HG03457 (cell line): ENCODE measurements at regions not wholly inside any gene's neighbourhood (a gene's known extent, or its start where the extent isn't known, plus 50 kb on each side); places are given as distances from the start of the nearest gene placed in this dataset.
"Not testable (repeated sequence)": the region's sequence is repeated elsewhere in the genome, so short reads cannot be mapped to it uniquely, and the experiment has no call there.

ENCODE experiments used
- ATAC-seq: cut with Tn5 transposase; IDR thresholded peaks from one replicate; pipeline ENCODE4 v1.9.1; 2021; ENCODE audit warnings: moderate number of reproducible peaks; ENCODE audit not compliant: unreplicated experiment

DNA sequence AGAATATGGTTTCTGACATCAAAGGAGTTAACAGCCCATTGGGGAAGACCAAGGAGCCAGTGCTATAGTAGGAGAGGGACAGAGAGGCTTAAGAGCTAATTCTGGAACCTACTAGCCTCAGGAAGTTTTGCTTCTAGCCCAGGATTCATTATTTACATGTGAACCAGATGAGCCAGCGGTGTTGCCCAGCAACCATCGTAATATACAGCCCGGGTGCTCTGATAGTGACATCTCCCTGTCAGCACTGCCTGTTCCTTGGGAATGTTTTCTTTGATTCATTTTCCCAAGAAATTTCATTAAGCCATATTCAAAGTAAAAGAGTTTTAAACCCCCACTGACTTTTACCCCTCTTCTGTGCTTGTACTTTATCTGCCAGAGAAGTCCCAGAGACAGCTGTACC, 217.4 kb upstream of the ADAMTSL1 start:
- ATAC-seq: no peak

DNA sequence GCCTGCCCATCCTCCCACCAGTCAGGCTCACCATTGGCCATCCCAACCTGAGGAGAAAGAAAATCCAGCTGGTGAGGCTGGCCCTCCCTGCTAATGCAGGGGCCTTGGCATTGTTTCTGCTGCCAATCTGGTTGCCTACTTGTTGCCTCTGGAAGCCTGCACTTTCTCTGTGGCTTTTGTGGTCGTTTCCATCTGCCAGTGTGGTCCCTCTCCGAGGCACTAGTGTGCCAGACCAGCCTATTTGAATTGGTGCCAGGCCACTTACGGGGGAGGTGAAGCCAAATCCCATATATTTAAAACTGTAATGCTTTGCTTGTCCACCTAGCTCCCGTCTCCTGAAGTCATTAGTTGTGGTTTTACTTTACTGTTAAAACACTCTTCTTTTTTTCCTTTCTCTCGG, 213.4 kb upstream of the ADAMTSL1 start:
- ATAC-seq: no peak

DNA sequence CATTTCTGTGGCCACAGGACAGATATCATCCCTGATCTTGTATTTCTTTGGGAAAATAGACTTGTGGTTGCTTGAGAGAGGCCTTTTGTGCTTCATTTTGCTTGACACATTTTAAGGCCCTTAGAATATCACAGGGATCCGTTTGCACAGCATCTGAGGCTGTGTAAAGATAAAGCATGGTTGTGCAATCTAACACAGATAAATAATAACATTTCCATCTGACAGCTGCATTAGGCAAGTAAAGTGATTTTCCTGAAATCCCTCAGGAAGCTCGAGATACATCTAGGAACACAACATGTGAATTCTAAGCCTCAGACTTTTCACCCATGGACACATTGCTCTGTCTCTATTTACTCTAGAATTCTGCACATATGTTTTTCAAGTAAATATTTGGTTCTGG, 212.8 kb upstream of the ADAMTSL1 start:
- ATAC-seq: no peak

DNA sequence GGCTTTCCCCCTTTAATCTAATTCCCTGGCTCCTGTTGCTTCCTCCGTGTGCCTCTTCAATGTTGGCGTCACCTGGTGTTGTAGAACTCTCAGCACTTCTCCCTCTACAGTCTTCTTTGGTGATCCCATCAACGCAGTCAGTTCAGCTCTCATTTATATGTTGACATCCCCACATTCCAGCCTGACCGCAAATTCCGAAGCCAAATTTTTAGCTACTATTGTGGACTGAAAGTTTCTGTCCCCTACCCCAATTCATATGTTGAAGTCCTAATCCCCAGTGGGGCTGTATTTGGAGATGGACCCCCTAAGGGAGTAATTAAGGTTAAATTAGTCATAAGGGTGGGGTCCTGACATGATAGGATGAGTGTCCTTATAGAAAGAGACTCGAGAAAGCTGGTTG, 210.6 kb upstream of the ADAMTSL1 start:
- ATAC-seq: no peak

DNA sequence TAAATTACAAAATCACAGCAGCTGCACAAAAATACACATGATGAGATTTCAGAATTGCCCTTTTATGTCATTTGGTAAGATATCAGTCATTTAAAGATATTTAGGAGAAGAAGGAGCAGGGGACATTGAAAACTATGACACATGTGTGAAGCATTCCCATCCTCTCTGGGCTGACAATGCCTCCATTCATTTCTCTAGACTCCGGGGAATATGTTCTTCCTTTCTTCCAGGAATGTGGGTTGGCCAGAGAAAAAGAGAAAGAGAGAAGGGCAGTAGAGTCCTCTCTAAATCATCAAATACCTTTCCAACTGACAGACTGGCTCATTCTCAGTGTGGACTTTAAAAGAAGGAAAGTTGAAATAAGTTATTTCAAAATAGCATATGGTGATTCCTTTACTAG, 205.6 kb upstream of the ADAMTSL1 start:
- no peak for ATAC-seq

DNA sequence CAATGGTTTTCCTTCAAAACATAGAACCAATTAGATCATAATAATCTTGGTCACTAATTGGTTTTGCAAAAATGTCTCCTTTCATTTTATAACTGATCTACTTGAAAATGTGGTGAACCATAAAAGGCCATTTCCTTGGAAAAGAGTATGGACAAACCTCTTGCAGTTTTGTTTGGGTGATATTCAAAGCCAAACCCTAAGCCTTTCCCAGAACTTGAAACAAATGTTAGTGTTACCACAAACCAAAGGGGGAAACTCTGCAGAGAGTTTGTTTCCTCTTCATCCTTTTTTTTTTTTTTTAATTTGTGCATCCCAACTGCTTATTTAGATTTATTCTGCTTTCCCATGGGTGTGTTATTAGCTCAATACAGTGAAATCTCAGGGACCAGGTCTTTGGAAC, 204.4 kb upstream of the ADAMTSL1 start:
- ATAC-seq: no peak

DNA sequence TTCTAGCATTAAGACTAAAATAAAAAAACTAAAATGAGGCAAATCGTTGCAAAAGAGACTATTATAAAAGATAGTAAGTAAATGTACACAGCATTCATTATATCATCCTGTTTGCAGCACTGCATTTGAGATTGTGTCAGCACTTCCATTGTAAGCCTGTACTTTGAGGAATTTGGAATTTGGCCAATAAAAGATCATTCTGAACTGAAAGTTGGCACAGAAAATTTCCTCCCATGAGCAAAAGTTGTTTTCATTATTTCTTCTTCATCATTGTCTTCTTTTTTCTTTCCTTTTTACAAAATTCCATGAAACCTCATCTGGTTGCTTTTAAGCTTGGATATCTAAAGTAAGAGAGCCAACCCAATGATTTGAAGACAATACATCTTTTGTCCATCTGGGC, 199.3 kb upstream of the ADAMTSL1 start:
- ATAC-seq: no peak

DNA sequence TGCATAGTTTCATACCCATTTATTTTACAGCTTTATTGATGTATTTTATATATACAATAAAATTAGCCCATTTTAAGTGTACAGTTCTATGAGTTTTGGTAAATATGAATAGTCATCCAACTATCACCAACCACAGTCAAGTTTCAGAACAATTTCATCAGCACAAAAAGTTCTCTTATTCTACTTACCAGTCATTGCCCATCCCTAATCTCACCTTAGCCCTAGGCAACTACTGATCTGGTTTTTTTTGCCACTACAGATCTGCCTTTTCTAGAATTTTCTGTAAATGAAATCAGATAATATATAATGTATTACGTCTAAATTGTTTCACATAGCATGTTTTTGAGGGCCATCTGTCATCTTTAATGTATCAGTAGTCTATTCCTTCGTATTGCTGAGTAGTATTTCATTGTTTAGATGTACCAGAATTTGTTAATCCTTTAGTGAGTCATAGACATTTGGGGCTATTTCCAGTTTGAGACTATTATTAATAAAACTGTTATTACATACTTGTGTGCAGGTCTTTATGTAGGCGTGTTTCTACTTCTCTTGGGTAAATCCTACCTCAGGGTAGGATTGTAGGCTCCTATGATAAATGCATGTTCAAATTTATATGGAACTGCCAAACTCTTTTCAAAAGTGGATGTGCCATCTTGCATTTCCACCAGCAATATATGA, 198.5 kb upstream of the ADAMTSL1 start:
- no peak for ATAC-seq

DNA sequence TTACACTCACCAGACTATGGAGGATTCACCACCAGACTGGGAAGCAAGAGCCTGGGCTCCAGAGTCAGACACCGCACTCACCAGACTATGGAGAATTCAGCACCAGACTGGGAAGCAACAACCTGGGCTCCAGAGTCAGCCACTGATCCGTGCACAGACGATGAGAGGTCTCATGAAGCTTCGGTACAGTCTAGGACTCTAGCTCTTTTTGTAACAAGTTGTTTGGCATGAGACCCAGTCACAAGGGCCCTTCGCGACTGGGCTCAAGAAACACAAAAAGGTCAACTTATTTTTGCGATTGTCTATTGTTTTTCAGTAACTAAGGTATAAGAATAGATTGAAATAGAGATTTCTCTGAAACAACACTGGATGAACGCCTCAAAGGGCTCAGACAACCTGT, 192.7 kb upstream of the ADAMTSL1 start:
- ATAC-seq: no peak

DNA sequence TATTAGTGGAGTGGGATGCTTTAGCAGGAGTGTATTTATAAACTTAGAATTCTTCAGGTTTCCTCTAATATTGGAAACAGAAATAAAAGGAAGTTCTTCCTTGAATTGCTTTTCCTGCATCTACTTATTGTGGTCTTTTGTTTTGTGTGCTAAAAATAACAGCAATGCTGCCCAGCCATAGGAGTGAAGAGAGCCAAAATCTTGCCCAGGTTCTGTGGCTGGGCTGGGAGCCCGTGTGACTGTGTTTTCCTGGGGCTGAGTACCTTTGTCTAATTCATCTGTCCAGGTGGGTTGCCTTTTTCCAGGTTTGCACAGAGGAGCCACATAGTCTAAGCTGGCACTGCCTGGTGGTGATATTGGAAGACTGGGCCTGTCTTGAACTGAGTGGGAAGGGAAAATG, 179.7 kb upstream of the ADAMTSL1 start:
- no peak for ATAC-seq

DNA sequence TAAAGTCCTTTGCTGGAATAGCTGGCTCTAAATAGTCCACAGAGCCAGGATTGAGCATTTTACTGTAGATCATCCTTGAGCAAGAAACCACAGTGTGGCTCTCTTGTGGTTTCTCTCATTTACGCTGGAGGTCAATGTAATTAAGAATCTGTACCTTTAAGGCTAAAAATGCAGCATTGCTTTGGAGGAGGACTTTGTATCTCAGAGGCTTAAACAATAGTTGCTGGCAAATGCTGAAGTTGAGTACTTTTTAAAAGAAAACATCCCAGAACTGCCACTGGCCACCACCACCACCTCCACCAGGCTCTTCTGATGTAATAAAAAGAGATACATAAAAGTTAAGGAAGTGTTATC, 177.3 kb upstream of the ADAMTSL1 start:
- ATAC-seq: no peak

DNA sequence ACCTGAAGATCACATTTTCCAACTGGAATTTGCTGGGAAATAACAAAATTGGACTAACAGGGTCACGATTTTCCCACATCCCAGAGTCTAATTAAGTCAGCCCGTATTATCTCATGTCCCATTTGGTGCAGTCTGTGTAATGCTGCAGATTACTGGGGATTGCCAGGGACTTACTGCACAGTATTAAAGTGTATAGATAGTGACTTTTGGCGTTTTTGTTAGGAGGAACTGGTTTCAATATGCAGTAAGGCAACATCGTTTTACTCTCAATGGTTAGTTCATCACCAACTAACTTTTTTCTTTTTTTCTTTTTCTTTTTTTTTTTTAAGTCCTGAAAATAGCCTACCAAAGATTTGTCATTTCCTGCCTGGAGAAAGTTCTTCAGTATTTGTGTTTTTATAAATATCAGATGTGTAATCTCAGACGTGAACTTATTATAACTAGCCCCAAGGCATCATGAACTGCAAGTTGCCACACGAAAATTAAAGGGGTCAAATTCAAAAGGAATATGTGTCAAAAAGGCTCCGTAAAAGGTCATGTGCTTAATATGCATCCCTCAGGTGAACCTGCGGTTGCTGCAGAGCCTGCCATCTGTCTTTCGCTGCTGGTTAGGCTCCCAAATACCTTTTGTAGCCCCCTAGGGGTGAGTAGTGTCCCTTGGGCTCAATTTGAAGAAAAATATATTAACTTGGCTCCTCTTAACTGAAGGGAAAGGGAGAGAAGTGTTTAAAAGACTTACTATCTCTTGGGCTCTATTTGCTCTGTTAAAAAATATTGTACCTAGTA, 176.7 kb upstream of the ADAMTSL1 start:
- no peak for ATAC-seq

DNA sequence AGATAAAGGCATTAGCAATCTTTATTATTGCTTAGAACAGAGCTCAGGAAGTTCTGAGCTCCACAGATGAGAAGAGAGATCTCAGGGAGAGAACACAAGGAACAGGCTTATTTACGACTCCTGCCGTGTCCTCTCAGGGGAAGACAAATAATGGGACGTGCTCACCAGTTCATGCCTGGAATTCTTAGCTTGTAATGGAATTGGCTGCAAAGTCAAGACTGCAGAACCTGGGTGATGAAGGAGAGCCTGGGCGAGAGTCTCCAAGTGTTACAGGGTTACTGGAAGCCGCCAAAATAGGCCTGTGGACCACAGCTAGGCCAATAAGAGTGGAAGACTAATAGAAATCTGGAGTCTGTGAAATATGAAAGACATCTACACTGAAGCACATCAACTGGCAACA, 174.5 kb upstream of the ADAMTSL1 start:
- ATAC-seq: no peak

DNA sequence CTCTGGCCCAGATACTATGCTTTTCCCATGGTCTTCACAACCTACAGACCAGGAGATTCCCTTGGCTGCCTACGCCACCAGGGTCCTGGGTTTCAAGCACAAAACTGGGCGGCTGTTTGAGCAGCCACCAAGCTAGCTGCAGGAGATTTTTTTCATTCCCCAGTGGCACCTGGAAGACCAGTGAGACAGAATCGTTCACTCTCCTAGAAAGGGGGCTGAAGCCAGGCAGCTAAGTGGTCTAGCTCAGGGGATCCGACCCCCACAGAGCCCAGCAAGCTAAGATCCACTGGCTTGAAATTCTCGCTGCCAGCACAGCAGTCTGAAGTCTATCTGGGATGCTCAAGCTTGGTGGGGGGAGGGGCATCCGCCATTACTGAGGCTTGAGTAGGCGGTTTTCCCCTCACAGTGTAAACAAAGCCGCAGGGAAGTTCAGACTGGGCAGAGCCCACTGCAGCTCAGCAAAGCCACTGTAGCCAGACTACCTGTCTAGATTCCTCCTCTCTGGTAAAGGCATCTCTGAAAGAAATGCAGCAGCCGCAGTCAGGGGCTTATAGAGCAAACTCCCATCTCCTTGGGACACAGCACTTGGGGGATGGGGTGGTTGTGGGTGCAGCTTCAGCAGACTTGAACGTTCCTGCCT, 168.7 kb upstream of the ADAMTSL1 start:
- not testable (repeated sequence) for ATAC-seq

DNA sequence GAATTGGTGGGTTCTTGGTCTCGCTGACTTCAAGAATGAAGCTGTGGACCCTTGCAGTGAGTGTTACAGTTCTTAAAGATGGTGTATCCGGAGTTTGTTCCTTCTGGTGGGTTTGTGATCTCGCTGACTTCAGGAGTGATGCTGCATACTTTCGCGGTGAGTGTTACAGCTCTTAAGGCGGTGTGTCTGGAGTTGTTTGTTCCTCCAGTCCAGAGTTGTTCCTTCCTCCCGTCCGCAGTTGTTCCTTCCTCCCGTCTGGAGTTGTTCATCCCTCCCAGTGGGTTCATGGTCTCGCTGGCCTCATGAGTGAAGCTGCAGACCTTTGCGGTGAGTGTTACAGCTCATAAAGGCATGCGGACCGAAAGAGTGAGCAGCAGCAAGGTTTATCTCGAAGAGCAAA, 159.6 kb upstream of the ADAMTSL1 start:
- no peak for ATAC-seq

DNA sequence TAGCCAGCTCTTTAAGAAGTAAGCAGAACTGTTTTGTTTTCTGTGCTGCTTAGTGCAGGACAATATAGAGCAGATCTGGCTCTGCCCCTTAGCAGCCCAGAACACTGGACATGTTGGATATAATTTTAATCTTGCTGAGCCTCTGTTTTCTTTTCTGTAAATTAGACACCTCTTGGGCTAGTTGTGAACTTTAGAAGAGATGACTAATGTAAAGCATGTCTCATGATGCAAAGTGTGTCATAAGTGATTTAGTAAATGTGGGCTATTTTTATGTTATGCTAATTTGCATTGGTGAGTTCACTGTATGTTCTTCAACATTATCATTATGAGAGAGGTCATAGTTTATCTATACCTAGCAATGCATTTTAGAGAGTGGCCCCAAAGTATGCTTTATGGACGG, 156.1 kb upstream of the ADAMTSL1 start:
- ATAC-seq: no peak

DNA sequence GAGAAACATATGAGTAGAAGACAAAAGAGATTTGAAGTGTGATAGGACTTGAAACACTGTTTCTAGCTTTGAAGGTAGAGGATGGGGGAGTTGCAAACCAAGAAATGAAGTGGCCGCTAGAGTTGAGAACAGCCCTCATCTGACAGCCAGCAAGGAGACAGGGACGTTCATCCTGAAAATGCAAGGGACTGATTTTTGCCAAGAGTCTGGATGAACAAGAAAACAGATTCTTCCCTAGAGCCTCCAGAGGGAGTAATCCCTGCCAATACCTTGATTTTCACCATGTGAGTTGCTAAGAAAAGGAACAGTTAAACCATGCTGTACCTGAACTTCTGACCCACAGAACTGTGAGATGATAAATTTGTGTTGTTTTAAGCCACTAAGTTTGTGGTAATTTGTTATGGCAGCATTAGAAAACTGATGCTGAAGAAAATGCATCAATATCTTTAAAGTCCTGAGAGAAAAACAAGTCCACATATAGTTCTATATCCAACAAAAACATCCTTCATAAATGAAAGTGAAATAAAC, 154.0 kb upstream of the ADAMTSL1 start:
- no peak for ATAC-seq

DNA sequence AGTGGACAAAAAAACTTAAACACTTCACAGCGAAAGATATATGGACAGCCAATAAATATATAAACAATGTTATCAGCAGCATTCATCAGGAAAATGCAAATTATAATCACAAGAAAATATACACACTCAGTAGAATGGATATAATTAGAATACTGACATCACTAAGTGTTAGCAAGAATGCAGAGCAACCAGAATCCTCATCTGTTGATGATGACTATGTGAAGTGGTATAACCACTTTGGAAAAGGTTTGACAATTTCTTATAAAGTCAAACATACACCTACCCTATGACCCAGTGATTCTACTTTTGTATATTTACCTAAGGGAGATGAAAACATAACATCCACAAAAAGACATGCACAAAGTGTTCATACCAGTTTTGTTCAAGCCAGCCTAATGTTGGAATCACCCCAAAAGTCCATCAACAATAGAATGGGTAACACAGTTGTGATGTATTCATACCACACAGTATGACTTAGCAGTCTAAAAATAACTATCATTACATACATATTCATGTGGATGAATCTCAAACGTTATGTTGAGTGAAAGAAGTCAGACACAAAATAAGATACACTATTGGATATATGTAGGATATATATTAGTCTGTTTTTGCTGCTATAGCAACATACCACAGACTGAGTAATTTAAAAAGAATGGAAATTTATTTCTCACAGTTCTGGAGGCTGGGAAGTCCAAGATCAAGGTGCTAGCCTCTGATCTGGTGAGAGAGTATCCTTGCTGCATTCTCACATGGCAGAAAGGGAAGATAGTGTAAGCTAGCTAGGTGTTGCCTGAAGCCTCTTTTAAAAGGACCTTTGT, 148.8 kb upstream of the ADAMTSL1 start:
- no peak for ATAC-seq

DNA sequence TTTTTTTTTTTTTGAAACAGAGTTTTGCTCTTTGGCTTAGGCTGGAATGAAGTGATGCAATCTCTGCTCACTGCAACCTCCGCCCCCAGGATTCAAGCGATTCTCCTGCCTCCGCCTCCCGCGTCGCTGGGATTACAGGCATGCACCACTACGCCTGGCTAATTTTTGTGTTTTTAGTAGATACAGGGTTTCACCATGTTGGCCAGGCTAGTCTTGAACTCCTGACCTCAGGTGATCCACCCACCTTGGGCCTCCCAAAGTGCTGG, 148.3 kb upstream of the ADAMTSL1 start:
- ATAC-seq: not testable (repeated sequence)

DNA sequence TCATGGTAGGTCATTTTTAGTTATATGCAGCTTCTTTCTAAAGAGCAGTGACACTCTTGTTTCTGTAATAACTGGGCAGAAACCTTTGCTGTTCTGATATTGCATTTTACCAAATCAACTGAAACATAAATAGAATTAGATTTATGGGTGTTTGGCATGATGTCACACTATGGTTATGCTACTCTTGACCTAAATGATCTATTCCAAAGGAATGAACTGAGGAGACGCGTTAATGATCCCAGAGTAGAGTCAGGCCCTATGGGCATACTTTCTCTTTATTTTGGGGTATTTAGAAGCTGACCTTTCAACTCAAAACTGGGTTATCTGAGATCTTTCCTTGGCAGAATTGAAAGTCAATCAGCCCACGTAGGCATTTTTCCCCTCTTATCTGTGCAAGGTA, 146.8 kb upstream of the ADAMTSL1 start:
- ATAC-seq: no peak
